ENCODE measurements at regions not wholly inside any gene's neighbourhood (a gene's known extent, or its start where the extent isn't known, plus 50 kb on each side); places are given as distances from the start of the nearest gene placed in this dataset.

- TF ChIP-seq EZH2 (IDR thresholded peaks at IDR 0.05; ENCODE audit: borderline replicate concordance, low read depth, low read length, severe bottlenecking) (no peak), CTCF (IDR thresholded peaks at IDR 0.05; ENCODE audit: borderline replicate concordance, extremely low read depth, low read length, poor library complexity, severe bottlenecking) (no peak)
These were observed 310.6 kb downstream of the LRRIQ3 start for GRCh38 chr1:73887412-73887811.
